ENCODE measurements at regions not wholly inside any gene's neighbourhood (a gene's known extent, or its start where the extent isn't known, plus 50 kb on each side); places are given as distances from the start of the nearest gene placed in this dataset.
"Not testable (repeated sequence)": the region's sequence is repeated elsewhere in the genome, so short reads cannot be mapped to it uniquely, and the experiment has no call there.

GRCh38 chr2:35794796-35795450 is 560.7 kb upstream of the CRIM1 start:
- DNase-seq, result no peak

- no peak for DNase-seq
Measured at GRCh38 chr2:35790292-35790691, 565.3 kb upstream of the CRIM1 start.

- DNase-seq, result no peak
Measured at GRCh38 chr2:35788543-35788942, 567.0 kb upstream of the CRIM1 start.

- no peak for DNase-seq
Measured at GRCh38 chr2:35787302-35788031, 568.1 kb upstream of the CRIM1 start.

GRCh38 chr2:35785564-35785963 is 570.0 kb upstream of the CRIM1 start:
- DNase-seq, result no peak

GRCh38 chr2:35784777-35785176 is 570.8 kb upstream of the CRIM1 start:
- no peak for DNase-seq

GRCh38 chr2:35783723-35784122 is 571.9 kb upstream of the CRIM1 start:
- DNase-seq, result no peak

DNA sequence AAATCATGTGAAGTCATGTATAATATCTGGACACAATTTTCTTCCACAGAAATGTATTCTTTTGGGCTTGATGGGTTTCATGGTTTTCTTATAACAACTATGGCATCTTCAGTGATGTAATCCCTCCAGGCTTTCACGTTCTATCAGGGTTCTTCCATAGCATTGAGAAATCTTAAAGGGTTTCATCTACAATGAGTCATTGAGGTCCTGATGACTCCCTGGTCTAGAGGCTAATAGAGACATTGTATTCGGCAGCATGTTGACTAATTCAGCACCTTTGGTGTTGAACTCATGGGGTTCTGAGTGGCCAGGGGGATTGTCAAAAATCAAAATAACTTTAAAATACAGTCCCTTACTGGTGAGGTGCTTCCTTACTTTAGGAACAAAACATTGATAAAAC is 614.0 kb upstream of the CRIM1 start:
- no peak for DNase-seq

GRCh38 chr2:35731674-35732073 is 623.9 kb upstream of the CRIM1 start:
- DNase-seq, result no peak

GRCh38 chr2:35714883-35715282 is 640.7 kb upstream of the CRIM1 start:
- no peak for DNase-seq

DNA sequence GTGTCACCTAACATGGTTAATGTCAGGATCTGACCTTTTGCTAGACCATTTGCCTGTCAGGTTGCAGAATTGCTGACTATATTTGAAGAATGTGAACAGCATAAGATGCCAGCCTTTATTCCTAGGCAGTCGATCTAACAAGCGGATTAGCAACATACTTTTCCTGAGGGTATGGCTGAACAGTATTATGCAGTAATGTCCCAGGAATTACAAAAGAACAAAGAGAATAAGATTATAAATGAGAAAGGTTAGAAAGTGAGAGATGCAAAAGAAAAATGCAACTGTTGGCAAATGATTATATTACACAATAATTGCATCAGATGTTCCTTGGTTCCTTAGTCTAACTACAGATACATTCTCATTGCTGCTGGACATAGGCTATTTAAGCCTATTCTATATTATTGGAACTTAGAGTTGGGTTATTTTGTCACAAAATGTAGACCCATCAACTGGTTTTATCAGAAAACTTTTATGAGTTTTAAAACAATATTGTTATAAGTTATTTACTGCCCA is 647.1 kb upstream of the CRIM1 start:
- DNase-seq, result no peak

DNA sequence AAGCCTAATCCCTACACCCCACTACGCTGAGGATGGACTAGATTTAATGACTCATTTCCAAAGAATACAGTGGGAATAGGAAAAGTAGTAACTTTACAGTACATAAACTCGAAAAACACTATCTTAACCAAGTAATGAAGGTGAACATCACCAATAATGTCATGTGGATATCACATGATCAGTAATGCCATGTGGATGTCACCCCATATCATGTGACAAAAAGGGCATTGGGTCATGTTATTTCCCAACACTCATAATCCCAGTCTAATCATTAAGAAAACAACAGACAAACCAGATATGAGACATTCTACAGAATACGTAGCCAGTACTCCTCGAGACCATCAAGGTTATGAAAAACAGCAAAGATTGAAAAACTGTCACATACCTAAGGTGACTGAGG is 667.3 kb upstream of the CRIM1 start:
- no peak for DNase-seq

DNA sequence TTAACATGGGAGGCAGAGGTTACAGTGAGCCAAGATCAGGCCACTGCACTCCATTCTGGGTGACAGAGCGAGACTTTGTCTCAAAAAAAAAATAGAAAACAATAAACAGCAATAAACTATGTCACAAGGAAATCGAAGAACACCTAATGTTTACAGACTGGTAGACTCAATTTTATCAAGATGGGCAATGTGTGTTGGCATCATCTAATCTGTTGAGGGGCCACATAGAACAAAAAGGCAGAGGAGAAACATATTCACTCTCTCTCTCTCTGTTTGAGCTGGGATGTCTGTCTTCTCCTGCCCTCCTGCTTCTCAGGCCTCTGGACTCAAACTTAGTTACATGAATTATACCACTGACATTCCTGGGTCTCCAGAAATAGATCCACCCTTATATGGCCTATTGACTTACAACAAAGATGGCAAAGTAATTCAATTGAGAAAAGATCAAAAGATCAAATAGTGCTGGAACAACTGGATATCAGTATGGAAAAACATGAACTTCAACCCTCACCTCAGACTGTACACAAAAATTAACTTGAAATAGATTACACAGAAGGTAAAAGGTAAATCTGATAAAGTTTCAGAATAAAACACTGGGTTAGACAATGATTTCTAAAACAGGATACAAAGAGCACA is 703.8 kb upstream of the CRIM1 start:
- no peak for DNase-seq

DNA sequence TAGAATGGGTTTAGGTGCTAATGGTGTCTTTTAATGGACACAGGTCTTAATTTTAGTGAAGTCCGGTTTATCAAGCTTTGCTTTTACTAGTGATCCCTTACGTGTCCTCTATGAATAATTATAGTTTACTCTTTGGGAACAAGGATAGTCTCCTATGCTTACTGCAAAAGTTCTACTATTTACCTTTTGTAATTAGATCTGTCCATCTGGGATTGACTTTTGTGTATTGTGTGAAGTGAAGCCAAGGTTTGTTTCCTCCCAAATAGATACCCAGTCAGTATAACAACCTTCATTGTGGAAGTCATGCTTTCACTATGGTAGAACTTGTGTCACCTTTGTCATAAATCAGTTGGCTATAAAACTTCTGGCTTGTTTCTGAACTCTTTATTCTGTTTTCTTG is 740.9 kb upstream of the CRIM1 start:
- no peak for DNase-seq

- no peak for DNase-seq
Measured at GRCh38 chr2:35606394-35606793, 749.2 kb upstream of the CRIM1 start.

DNA sequence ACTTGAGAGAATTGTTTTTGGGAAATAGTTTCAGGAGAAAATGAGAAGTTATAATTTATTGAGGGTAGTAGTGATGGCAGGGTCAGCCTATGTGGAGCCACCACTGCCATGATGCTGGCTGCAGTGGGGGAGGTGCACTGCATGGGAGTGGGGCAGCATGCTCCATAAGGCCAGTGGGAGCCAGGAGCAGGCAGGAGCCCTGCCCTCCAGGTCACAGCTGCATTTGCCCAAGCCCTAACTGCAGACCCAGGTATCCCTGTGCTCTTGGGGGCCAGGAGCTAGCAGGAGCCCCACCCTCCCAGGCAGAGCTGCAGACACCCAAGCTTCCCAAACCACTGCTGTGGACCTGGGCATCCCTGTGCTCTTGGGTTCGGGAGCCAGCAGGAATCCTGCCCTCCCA is 757.3 kb upstream of the CRIM1 start:
- no peak for DNase-seq

DNA sequence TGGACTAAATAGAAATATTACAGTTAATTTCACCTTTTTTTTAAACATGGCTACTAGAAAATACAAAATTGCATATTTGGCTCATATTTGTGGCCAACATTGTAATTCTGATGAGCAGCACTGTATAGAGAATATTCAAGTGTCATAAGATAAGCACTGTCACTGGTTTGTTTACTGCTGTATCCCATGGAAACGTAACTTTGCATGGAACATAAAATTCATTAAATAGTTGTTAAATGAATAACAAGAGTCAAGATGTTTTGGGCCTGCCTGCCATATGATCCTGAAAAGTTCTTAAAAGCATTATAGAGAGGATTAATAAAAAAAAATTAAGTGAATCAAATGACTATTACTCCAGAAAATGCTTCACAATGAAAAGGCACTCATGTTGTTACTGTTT is 763.7 kb upstream of the CRIM1 start:
- DNase-seq, result no peak

DNA sequence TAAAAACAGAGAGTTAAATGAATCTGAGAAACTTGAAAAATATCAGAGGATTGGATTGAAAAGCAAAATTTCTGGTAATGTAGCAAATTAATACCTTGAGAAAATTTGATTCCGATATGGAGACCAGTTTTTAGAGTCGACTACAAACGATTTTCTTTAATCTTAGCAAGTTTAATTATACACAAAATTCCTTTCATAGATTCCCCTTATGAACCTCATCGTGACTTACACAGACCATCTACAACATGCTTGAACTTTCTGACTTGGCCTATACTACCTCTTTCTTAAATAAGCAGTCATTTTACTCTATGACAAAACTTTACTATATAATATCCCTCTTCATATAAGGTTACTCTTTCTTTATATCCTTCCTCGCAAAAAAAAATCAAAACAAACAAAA is 769.6 kb upstream of the CRIM1 start:
- no peak for DNase-seq

DNA sequence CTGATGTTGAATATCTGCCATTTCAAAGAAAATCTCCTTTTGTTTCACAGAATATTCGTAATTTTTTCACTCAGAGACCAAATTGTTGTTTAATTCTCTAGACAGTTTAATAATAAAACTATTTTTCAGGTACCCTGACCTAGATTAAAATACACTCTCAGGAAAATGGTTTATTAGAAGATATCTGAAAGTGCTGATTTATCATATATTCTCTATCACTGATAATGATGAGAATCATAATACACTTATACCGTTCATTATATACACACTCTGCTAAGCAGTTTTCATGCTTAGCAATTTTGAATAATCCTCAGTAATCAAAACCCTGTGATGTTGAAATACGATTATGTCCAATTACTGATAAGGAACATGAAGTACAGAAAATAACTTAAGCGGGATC is 772.9 kb upstream of the CRIM1 start:
- DNase-seq, result no peak

- no peak for DNase-seq
Measured at GRCh38 chr2:35580956-35581355, 774.6 kb upstream of the CRIM1 start.

DNA sequence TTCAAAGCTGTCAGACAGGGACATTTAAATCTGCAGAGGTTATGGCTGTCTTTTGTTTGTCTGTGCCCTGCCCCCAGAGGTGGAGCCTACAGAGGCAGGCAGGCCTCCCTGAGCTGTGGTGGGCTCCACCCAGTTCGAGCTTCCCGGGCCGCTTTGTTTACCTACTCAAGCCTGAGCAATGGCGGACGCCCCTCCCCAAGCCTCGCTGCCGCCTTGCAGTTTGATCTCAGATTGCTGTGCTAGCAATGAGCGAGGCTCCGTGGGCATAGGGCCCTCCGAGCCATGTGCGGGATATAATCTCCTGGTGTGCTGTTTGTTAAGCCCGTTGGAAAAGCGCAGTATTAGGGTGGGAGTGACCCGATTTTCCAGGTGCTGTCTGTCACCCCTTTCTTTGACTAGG is 787.0 kb upstream of the CRIM1 start:
- DNase-seq, result not testable (repeated sequence)

DNA sequence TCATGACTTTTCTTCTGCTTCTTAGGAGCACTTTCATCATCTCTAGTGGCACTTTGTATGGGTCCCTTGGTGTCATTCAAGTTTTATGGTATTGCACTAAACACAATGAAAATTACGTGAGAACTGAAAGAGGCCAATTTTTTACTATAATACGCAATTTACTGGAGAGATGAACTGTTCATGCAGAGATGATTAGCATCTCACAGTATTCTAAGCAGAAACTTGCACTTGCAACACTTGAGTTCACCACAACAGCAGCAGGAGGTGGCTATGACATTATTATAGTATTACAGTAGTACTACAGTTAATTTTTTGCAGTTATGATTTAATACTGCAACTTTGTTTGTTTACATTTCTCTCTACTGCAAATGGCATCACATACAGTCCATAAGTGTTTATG is 793.1 kb upstream of the CRIM1 start:
- no peak for DNase-seq

- no peak for DNase-seq
Measured at GRCh38 chr2:35548171-35548570, 807.4 kb upstream of the CRIM1 start.

GRCh38 chr2:35545301-35545700 is 810.3 kb upstream of the CRIM1 start:
- DNase-seq, result no peak

All from T-helper 9 cell (primary cell).